Esophagus muscularis mucosa (tissue), 4 donors: ENCODE measurements at regions not wholly inside any gene's neighbourhood (a gene's known extent, or its start where the extent isn't known, plus 50 kb on each side); places are given as distances from the start of the nearest gene placed in this dataset.

Experiments used
- DNase-seq: peaks from one replicate; pipeline ENCODE4 v3.0.0-alpha.2; 2017; ENCODE audit errors: extremely low spot score
- H3K27ac ChIP-seq, 4 donors: fragments of 200-600 bp; sonication (generic); replicated peaks in 1 of 4; 1 replicate in 3 of 4; 2 replicates in 1 of 4; pipeline ENCODE4 v1.5.1; 2016 to 2019; ENCODE audit warnings: mild to moderate bottlenecking in 1 of 4
- H3K27me3 ChIP-seq, 4 donors: fragments of 200-600 bp; sonication (generic); one replicate each; pipeline versions ENCODE4 v1.5.1 to v1.6.0; 2016 to 2019
- H3K36me3 ChIP-seq, 4 donors: fragments of 200-600 bp; sonication (generic); one replicate each; pipeline ENCODE4 v1.5.1; 2016 to 2019
- H3K4me1 ChIP-seq, 4 donors: fragments of 200-600 bp; sonication (generic); one replicate each; pipeline ENCODE4 v1.5.1; 2016 to 2019
- H3K4me3 ChIP-seq, 4 donors: fragments of 200-600 bp; sonication (generic); 1 replicate in 2 of 4; 2 replicates in 2 of 4; pipeline ENCODE4 v1.5.1; 2016 to 2019; ENCODE audit warnings: mild to moderate bottlenecking in 4 of 4, moderate library complexity in 1 of 4
- H3K9me3 ChIP-seq, 4 donors: fragments of 200-600 bp; sonication (generic); 1 replicate in 3 of 4; 2 replicates in 1 of 4; pipeline ENCODE4 v1.5.1; 2016 to 2019
- EP300 ChIP-seq: sonication (generic); formaldehyde crosslinking; IDR thresholded peaks from one replicate; pipeline ENCODE4 v1.6.1; 2017; ENCODE audit warnings: antibody characterized with exemption
- POLR2A ChIP-seq: fragments of 450-650 bp; IDR thresholded peaks from one replicate; pipeline ENCODE4 v1.6.1; 2017; ENCODE audit warnings: antibody characterized with exemption, moderate library complexity, mild to moderate bottlenecking, low read depth
- POLR2AphosphoS5 ChIP-seq, 2 donors: sonication (generic); formaldehyde crosslinking; IDR thresholded peaks; one replicate each; pipeline ENCODE4 v1.6.1; 2017; ENCODE audit warnings: antibody characterized with exemption in 2 of 2
- WGBS: methylation state at CpG from one replicate; pipeline ENCODE4 v1.1.5; 2018; 5-methylcytosine and 5-hydroxymethylcytosine counted together
- intact Hi-C: fragments of 100-400 bp; cut with DNase I; formaldehyde crosslinking; loops from one replicate; pipeline ENCODE4 v1.15.1; 2023
- TF ChIP-seq, protein P1 (sequence below), 3 experiments: fragments of 200-600 bp in 2 of 3; fragments of 450-650 bp in 1 of 3; sonication (generic) in 2 of 3; IDR thresholded peaks; one replicate each; pipeline ENCODE4 v1.5.1; 2017 to 2019; ENCODE audit warnings: antibody characterized with exemption in 3 of 3, mild to moderate bottlenecking in 2 of 3, moderate library complexity in 1 of 3

DNA sequence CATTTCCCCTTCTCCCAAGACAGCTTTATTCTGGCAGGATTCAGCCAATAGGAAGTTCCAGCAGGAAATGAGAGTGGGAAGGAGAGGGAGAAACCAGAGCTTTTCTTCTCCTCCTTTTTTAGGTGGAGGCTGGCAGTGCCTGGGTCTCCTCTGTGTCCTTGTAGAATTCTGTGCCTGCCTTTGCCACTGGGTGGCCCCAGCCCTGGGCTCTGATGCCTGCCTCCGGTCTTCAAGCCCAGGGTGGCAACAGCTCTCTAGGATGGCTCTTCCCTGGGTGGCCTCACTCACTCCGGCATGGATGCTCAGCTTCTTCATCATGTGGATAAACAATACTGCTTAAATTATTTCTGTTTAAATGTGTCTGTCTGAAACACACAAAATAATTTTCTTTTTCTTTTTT lies 694.8 kb downstream of the SEMA5A start:
- intact Hi-C loops: no loop called here
- DNase-seq: no peak
- WGBS: 87% methylated on average over 2 of the region's 2 CpGs
- Histone ChIP-seq H3K9me3 (no peaks in the 10 kb centered on the region), H3K4me1 (no peaks in the 10 kb centered on the region), H3K27me3 (no peaks in the 10 kb centered on the region), H3K4me3 (no peak overlapping the region), H3K27ac (no peak overlapping the region), H3K36me3 (no peaks in the 10 kb centered on the region)
- TF ChIP-seq, protein P1, sequence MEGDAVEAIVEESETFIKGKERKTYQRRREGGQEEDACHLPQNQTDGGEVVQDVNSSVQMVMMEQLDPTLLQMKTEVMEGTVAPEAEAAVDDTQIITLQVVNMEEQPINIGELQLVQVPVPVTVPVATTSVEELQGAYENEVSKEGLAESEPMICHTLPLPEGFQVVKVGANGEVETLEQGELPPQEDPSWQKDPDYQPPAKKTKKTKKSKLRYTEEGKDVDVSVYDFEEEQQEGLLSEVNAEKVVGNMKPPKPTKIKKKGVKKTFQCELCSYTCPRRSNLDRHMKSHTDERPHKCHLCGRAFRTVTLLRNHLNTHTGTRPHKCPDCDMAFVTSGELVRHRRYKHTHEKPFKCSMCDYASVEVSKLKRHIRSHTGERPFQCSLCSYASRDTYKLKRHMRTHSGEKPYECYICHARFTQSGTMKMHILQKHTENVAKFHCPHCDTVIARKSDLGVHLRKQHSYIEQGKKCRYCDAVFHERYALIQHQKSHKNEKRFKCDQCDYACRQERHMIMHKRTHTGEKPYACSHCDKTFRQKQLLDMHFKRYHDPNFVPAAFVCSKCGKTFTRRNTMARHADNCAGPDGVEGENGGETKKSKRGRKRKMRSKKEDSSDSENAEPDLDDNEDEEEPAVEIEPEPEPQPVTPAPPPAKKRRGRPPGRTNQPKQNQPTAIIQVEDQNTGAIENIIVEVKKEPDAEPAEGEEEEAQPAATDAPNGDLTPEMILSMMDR (IDR thresholded peaks at IDR 0.05): no peak
- no peak for TF ChIP-seq EP300

GRCh38 chr5:8857051-8857450 lies 688.8 kb downstream of the SEMA5A start:
- H3K27ac ChIP-seq: no peak overlapping the region
- TF ChIP-seq POLR2A (no peak), EP300 (no peak), POLR2AphosphoS5 (IDR thresholded peaks at IDR 0.05) (no peak)
- TF ChIP-seq, protein P1 (IDR thresholded peaks at IDR 0.05): no peak
- no peaks in the 10 kb centered on the region for H3K36me3 ChIP-seq
- no peak for DNase-seq
- H3K4me1 ChIP-seq: no peaks in the 10 kb centered on the region
- intact Hi-C loops: no loop called here
- WGBS: 50% methylated on average over 2 of the region's 2 CpGs
- H3K27me3 ChIP-seq: no peaks in the 10 kb centered on the region
- no peaks in the 10 kb centered on the region for H3K9me3 ChIP-seq
- no peak overlapping the region for H3K4me3 ChIP-seq

GRCh38 chr5:8861764-8862163 lies 684.1 kb downstream of the SEMA5A start:
- Histone ChIP-seq H3K4me3 (no peak overlapping the region), H3K4me1 (no peaks in the 10 kb centered on the region), H3K27me3 (no peaks in the 10 kb centered on the region), H3K9me3 (peaks cover 0 to 8% (median 0%) of the 10 kb centered on the region in 4 donors), H3K27ac (no peak overlapping the region), H3K36me3 (no peaks in the 10 kb centered on the region)
- DNase-seq: no peak
- no peak for TF ChIP-seq POLR2A
- TF ChIP-seq, protein P1 (IDR thresholded peaks at IDR 0.05): no peak
- intact Hi-C loops: no loop called here
- WGBS: 53% methylated on average over 5 of the region's 5 CpGs

DNA sequence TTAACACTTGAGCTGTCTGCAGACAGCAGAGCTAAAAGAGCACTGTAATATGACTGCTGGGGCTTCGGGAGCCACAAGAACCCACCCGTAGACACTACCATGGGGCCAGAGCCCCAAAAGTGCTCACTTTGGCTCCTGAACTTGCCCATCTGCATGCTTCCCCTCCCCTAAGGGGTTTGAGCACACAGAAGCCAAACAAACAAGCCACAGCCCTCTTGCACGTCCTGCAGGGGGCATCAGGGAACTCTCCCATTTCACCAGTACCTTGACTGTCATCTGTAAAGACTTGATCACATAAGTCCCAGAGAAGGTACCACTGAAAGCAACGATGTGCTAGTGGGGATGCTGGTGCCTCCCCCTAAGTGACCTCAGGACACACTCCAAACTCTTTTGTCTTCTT lies 681.8 kb downstream of the SEMA5A start:
- H3K9me3 ChIP-seq: peaks cover 0 to 8% (median 0%) of the 10 kb centered on the region in 4 donors
- no peak overlapping the region for H3K27ac ChIP-seq
- H3K27me3 ChIP-seq: no peaks in the 10 kb centered on the region
- TF ChIP-seq, protein P1 (IDR thresholded peaks at IDR 0.05): peak in 1 of 3 experiments; percentile 3
- TF ChIP-seq POLR2AphosphoS5 (IDR thresholded peaks at IDR 0.05): no peak
- H3K4me3 ChIP-seq: no peak overlapping the region
- no peaks in the 10 kb centered on the region for H3K36me3 ChIP-seq
- intact Hi-C loops: no loop called here
- DNase-seq: no peak
- 73% methylated on average over 1 of the region's 4 CpGs for WGBS
- no peaks in the 10 kb centered on the region for H3K4me1 ChIP-seq

- WGBS: 64% methylated on average over 5 of the region's 5 CpGs
- Histone ChIP-seq H3K4me1 (no peaks in the 10 kb centered on the region), H3K4me3 (no peak overlapping the region), H3K36me3 (no peaks in the 10 kb centered on the region), H3K9me3 (peaks cover 0 to 8% (median 0%) of the 10 kb centered on the region in 4 donors), H3K27ac (no peak overlapping the region), H3K27me3 (no peaks in the 10 kb centered on the region)
- DNase-seq: no peak
- intact Hi-C loops: no loop called here
- TF ChIP-seq, protein P1 (IDR thresholded peaks at IDR 0.05): no peak
- TF ChIP-seq POLR2AphosphoS5 (IDR thresholded peaks at IDR 0.05) (no peak), EP300 (no peak), POLR2A (no peak)
These were observed 680.6 kb downstream of the SEMA5A start for GRCh38 chr5:8865266-8865665.
